Naive B cell (primary cell): ENCODE measurements at regions not wholly inside any gene's neighbourhood (a gene's known extent, or its start where the extent isn't known, plus 50 kb on each side); places are given as distances from the start of the nearest gene placed in this dataset.
A peak's percentile ranks its signal among the peaks of the same experiment; 100 is the strongest.

Source experiments
- ATAC-seq, 2 donors: fragments of 150-1000 bp; cut with Tn5 transposase; 2 replicates each; pipeline ENCODE4 v1.10.0; 2021; ENCODE audit warnings: low read depth in 2 of 2, mild to moderate bottlenecking in 2 of 2, moderate library complexity in 2 of 2
- DNase-seq: peaks from one replicate; pipeline ENCODE4 v3.0.0; 2022
- H3K27ac Mint-ChIP-seq, 6 donors: one replicate each; pipeline ENCODE4 v1.8.0; 2020 to 2022; ENCODE audit warnings: mild to moderate bottlenecking in 6 of 6, mixed read lengths in 6 of 6, moderate library complexity in 5 of 6, inconsistent platforms in 2 of 6
- H3K27me3 Mint-ChIP-seq, 3 donors: one replicate each; pipeline ENCODE4 v1.8.0; 2021 to 2022; ENCODE audit warnings: mixed read lengths in 3 of 3, mild to moderate bottlenecking in 1 of 3
- H3K36me3 Mint-ChIP-seq, 2 donors: one replicate each; pipeline ENCODE4 v1.8.0; 2020 to 2022; ENCODE audit warnings: mixed read lengths in 2 of 2, inconsistent platforms in 1 of 2, mild to moderate bottlenecking in 1 of 2
- H3K4me1 Mint-ChIP-seq, 3 donors: one replicate each; pipeline ENCODE4 v1.8.0; 2020 to 2022; ENCODE audit warnings: mixed read lengths in 3 of 3, inconsistent platforms in 1 of 3, mild to moderate bottlenecking in 1 of 3, moderate library complexity in 1 of 3
- H3K4me3 Mint-ChIP-seq, 8 donors: one replicate each; pipeline ENCODE4 v1.8.0; 2020 to 2022; ENCODE audit warnings: mild to moderate bottlenecking in 8 of 8, mixed read lengths in 8 of 8, moderate library complexity in 8 of 8, inconsistent platforms in 2 of 8
- H3K9me3 Mint-ChIP-seq, 7 donors: one replicate each; pipeline ENCODE4 v1.8.0; 2020 to 2022; ENCODE audit warnings: mixed read lengths in 7 of 7, mild to moderate bottlenecking in 5 of 7, inconsistent platforms in 2 of 7, moderate library complexity in 1 of 7

- H3K4me3 Mint-ChIP-seq, result no peak overlapping the region
- no peak for DNase-seq
- no peak for ATAC-seq
- H3K27me3 Mint-ChIP-seq, result peaks cover 13 to 38% (median 24%) of the 10 kb centered on the region in 3 donors
- peaks cover 4 to 14% (median 11%) of the 10 kb centered on the region in 3 donors for H3K4me1 Mint-ChIP-seq
- H3K27ac Mint-ChIP-seq, result no peak overlapping the region
- no peaks in the 10 kb centered on the region for H3K9me3 Mint-ChIP-seq
- no peaks in the 10 kb centered on the region for H3K36me3 Mint-ChIP-seq
Observed at GRCh38 chr6:108745664-108746336, 102.4 kb upstream of the ARMC2 start.

GRCh38 chr6:108746366-108746765, 101.9 kb upstream of the ARMC2 start:
- H3K36me3 Mint-ChIP-seq, result no peaks in the 10 kb centered on the region
- ATAC-seq (no peak), DNase-seq (no peak)
- peaks cover 4 to 11% (median 10%) of the 10 kb centered on the region in 3 donors for H3K4me1 Mint-ChIP-seq
- no peak overlapping the region for H3K27ac Mint-ChIP-seq
- no peak overlapping the region for H3K4me3 Mint-ChIP-seq
- H3K27me3 Mint-ChIP-seq, result peaks cover 14 to 35% (median 30%) of the 10 kb centered on the region in 3 donors
- H3K9me3 Mint-ChIP-seq, result no peaks in the 10 kb centered on the region

GRCh38 chr6:108746836-108747575, 101.2 kb upstream of the ARMC2 start:
- Mint-ChIP-seq H3K27me3 (peaks cover 8 to 30% (median 29%) of the 10 kb centered on the region in 3 donors), H3K36me3 (no peaks in the 10 kb centered on the region), H3K4me1 (peaks cover 4 to 5% (median 5%) of the 10 kb centered on the region in 3 donors), H3K4me3 (peak overlapping the region in 1 of 8 donors; percentile 34), H3K9me3 (no peaks in the 10 kb centered on the region), H3K27ac (no peak overlapping the region)
- ATAC-seq, result no peak
- DNase-seq, result no peak

- Mint-ChIP-seq H3K9me3 (no peaks in the 10 kb centered on the region), H3K4me3 (no peak overlapping the region), H3K27me3 (peaks cover 4 to 30% (median 24%) of the 10 kb centered on the region in 3 donors), H3K4me1 (no peaks in the 10 kb centered on the region), H3K27ac (no peak overlapping the region), H3K36me3 (no peaks in the 10 kb centered on the region)
- ATAC-seq, result no peak
- no peak for DNase-seq
Observed at GRCh38 chr6:108748055-108748454, 100.2 kb upstream of the ARMC2 start.

- peaks cover 4 to 23% (median 16%) of the 10 kb centered on the region in 3 donors for H3K27me3 Mint-ChIP-seq
- H3K4me3 Mint-ChIP-seq, result no peak overlapping the region
- H3K27ac Mint-ChIP-seq, result no peak overlapping the region
- no peak for ATAC-seq
- no peaks in the 10 kb centered on the region for H3K36me3 Mint-ChIP-seq
- H3K9me3 Mint-ChIP-seq, result no peaks in the 10 kb centered on the region
- no peak for DNase-seq
- H3K4me1 Mint-ChIP-seq, result no peaks in the 10 kb centered on the region
Observed at GRCh38 chr6:108748959-108749358, 99.3 kb upstream of the ARMC2 start.

GRCh38 chr6:108750801-108751200, 97.4 kb upstream of the ARMC2 start:
- H3K27me3 Mint-ChIP-seq, result peaks cover 4 to 23% (median 11%) of the 10 kb centered on the region in 3 donors
- no peaks in the 10 kb centered on the region for H3K4me1 Mint-ChIP-seq
- H3K4me3 Mint-ChIP-seq, result no peak overlapping the region
- no peaks in the 10 kb centered on the region for H3K36me3 Mint-ChIP-seq
- ATAC-seq (no peak), DNase-seq (no peak)
- H3K27ac Mint-ChIP-seq, result no peak overlapping the region
- no peaks in the 10 kb centered on the region for H3K9me3 Mint-ChIP-seq

GRCh38 chr6:108751282-108751681, 96.9 kb upstream of the ARMC2 start:
- ATAC-seq (no peak), DNase-seq (no peak)
- peaks cover 4 to 23% (median 11%) of the 10 kb centered on the region in 3 donors for H3K27me3 Mint-ChIP-seq
- H3K9me3 Mint-ChIP-seq, result no peaks in the 10 kb centered on the region
- no peaks in the 10 kb centered on the region for H3K4me1 Mint-ChIP-seq
- H3K4me3 Mint-ChIP-seq, result no peak overlapping the region
- no peak overlapping the region for H3K27ac Mint-ChIP-seq
- H3K36me3 Mint-ChIP-seq, result no peaks in the 10 kb centered on the region

- H3K36me3 Mint-ChIP-seq, result no peaks in the 10 kb centered on the region
- H3K9me3 Mint-ChIP-seq, result no peaks in the 10 kb centered on the region
- no peak overlapping the region for H3K27ac Mint-ChIP-seq
- H3K4me1 Mint-ChIP-seq, result no peaks in the 10 kb centered on the region
- no peak for DNase-seq
- H3K4me3 Mint-ChIP-seq, result no peak overlapping the region
- ATAC-seq, result no peak
- peaks cover 4 to 17% (median 7%) of the 10 kb centered on the region in 3 donors for H3K27me3 Mint-ChIP-seq
Observed at GRCh38 chr6:108751851-108752732, 96.1 kb upstream of the ARMC2 start.

- H3K27ac Mint-ChIP-seq, result no peak overlapping the region
- DNase-seq (no peak), ATAC-seq (no peak)
- no peaks in the 10 kb centered on the region for H3K9me3 Mint-ChIP-seq
- no peak overlapping the region for H3K4me3 Mint-ChIP-seq
- no peaks in the 10 kb centered on the region for H3K4me1 Mint-ChIP-seq
- peaks cover 4 to 16% (median 7%) of the 10 kb centered on the region in 3 donors for H3K27me3 Mint-ChIP-seq
- no peaks in the 10 kb centered on the region for H3K36me3 Mint-ChIP-seq
Observed at GRCh38 chr6:108752733-108753590, 95.3 kb upstream of the ARMC2 start.

GRCh38 chr6:108755257-108756240, 92.7 kb upstream of the ARMC2 start:
- no peak overlapping the region for H3K27ac Mint-ChIP-seq
- no peak for DNase-seq
- no peaks in the 10 kb centered on the region for H3K4me1 Mint-ChIP-seq
- no peak overlapping the region for H3K4me3 Mint-ChIP-seq
- H3K36me3 Mint-ChIP-seq, result no peaks in the 10 kb centered on the region
- H3K9me3 Mint-ChIP-seq, result no peaks in the 10 kb centered on the region
- no peak for ATAC-seq
- H3K27me3 Mint-ChIP-seq, result peaks cover 4 to 9% (median 7%) of the 10 kb centered on the region in 3 donors

GRCh38 chr6:108757357-108757756, 90.9 kb upstream of the ARMC2 start:
- Mint-ChIP-seq H3K27ac (no peak overlapping the region), H3K4me3 (no peak overlapping the region), H3K4me1 (peaks cover 2 to 6% (median 3%) of the 10 kb centered on the region in 3 donors), H3K36me3 (no peaks in the 10 kb centered on the region), H3K9me3 (no peaks in the 10 kb centered on the region), H3K27me3 (peaks cover 4 to 14% (median 7%) of the 10 kb centered on the region in 3 donors)
- DNase-seq (no peak), ATAC-seq (no peak)

GRCh38 chr6:108758884-108759283, 89.3 kb upstream of the ARMC2 start:
- Mint-ChIP-seq H3K4me3 (no peak overlapping the region), H3K36me3 (no peaks in the 10 kb centered on the region), H3K4me1 (peaks cover 5 to 8% (median 5%) of the 10 kb centered on the region in 3 donors), H3K27ac (no peak overlapping the region), H3K9me3 (no peaks in the 10 kb centered on the region), H3K27me3 (peaks cover 9 to 14% (median 12%) of the 10 kb centered on the region in 3 donors)
- DNase-seq (no peak), ATAC-seq (no peak)
